ENCODE measurements at regions not wholly inside any gene's neighbourhood (a gene's known extent, or its start where the extent isn't known, plus 50 kb on each side); places are given as distances from the start of the nearest gene placed in this dataset.

- DNase-seq (ENCODE audit: low read depth in 2 of 2) = no peak
Measured at GRCh38 chr1:166221316-166221715, 54.5 kb upstream of the FAM78B start.

GRCh38 chr1:166233750-166234366 lies 67.1 kb upstream of the FAM78B start:
- DNase-seq (ENCODE audit: low read depth in 2 of 2) = no peak

- DNase-seq (ENCODE audit: low read depth in 2 of 2) = no peak
Measured at GRCh38 chr1:166235728-166236127, 68.9 kb upstream of the FAM78B start.

- no peak for DNase-seq (ENCODE audit: low read depth in 2 of 2)
Measured at GRCh38 chr1:166237675-166238074, 70.9 kb upstream of the FAM78B start.

GRCh38 chr1:166253076-166253779 lies 86.4 kb upstream of the FAM78B start:
- no peak for DNase-seq (ENCODE audit: low read depth in 2 of 2)

- no peak for DNase-seq (ENCODE audit: low read depth in 2 of 2)
Measured at GRCh38 chr1:166258017-166258416, 91.2 kb upstream of the FAM78B start.

- no peak for DNase-seq (ENCODE audit: low read depth in 2 of 2)
Measured at GRCh38 chr1:166261511-166261910, 94.7 kb upstream of the FAM78B start.

GRCh38 chr1:166270476-166271150 lies 103.8 kb upstream of the FAM78B start:
- DNase-seq (ENCODE audit: low read depth in 2 of 2) = no peak

- DNase-seq (ENCODE audit: low read depth in 2 of 2) = no peak
Measured at GRCh38 chr1:166271151-166271538, 104.3 kb upstream of the FAM78B start.

- DNase-seq (ENCODE audit: low read depth in 2 of 2) = no peak
Measured at GRCh38 chr1:166272155-166272554, 105.4 kb upstream of the FAM78B start.

GRCh38 chr1:166272851-166273250 lies 106.0 kb upstream of the FAM78B start:
- DNase-seq (ENCODE audit: low read depth in 2 of 2) = no peak

GRCh38 chr1:166273618-166274017 lies 106.8 kb upstream of the FAM78B start:
- DNase-seq (ENCODE audit: low read depth in 2 of 2) = no peak

- DNase-seq (ENCODE audit: low read depth in 2 of 2) = no peak
Measured at GRCh38 chr1:166282391-166283137, 115.8 kb upstream of the FAM78B start.

- DNase-seq (ENCODE audit: low read depth in 2 of 2) = no peak
Measured at GRCh38 chr1:166283190-166283589, 116.4 kb upstream of the FAM78B start.

GRCh38 chr1:166283600-166283999 lies 116.8 kb upstream of the FAM78B start:
- no peak for DNase-seq (ENCODE audit: low read depth in 2 of 2)

- no peak for DNase-seq (ENCODE audit: low read depth in 2 of 2)
Measured at GRCh38 chr1:166289309-166290050, 122.7 kb upstream of the FAM78B start.

- DNase-seq (ENCODE audit: low read depth in 2 of 2) = no peak
Measured at GRCh38 chr1:166295656-166296055, 128.9 kb upstream of the FAM78B start.

GRCh38 chr1:166297993-166298392 lies 131.2 kb upstream of the FAM78B start:
- DNase-seq (ENCODE audit: low read depth in 2 of 2) = no peak

- no peak for DNase-seq (ENCODE audit: low read depth in 2 of 2)
Measured at GRCh38 chr1:166300767-166301166, 134.0 kb upstream of the FAM78B start.

GRCh38 chr1:166302989-166303758 lies 136.4 kb upstream of the FAM78B start:
- DNase-seq (ENCODE audit: low read depth in 2 of 2) = no peak

- DNase-seq (ENCODE audit: low read depth in 2 of 2) = no peak
Measured at GRCh38 chr1:166304131-166304530, 137.3 kb upstream of the FAM78B start.
